RPMI7951 (cell line): ENCODE measurements at regions not wholly inside any gene's neighbourhood (a gene's known extent, or its start where the extent isn't known, plus 50 kb on each side); places are given as distances from the start of the nearest gene placed in this dataset.
A peak's percentile ranks its signal among the peaks of the same experiment; 100 is the strongest.
"Not testable (repeated sequence)": the region's sequence is repeated elsewhere in the genome, so short reads cannot be mapped to it uniquely, and the experiment has no call there.

ENCODE experiments used
- DNase-seq: peaks from one replicate; pipeline ENCODE4 v3.0.0-alpha.2; 2012; ENCODE audit warnings: low read depth

GRCh38 chrX:97858592-97858991, 974.9 kb downstream of the RPA4 start:
- no peak for DNase-seq

- peak; percentile 0 for DNase-seq
Observed at GRCh38 chrX:97860226-97860625, 976.5 kb downstream of the RPA4 start.

GRCh38 chrX:97863261-97863660, 979.6 kb downstream of the RPA4 start:
- DNase-seq: no peak

- DNase-seq: no peak
Observed at GRCh38 chrX:97867266-97867665, 983.6 kb downstream of the RPA4 start.

- peak; percentile 3 for DNase-seq
Observed at GRCh38 chrX:97876697-97877407, 993.1 kb downstream of the RPA4 start.

- no peak for DNase-seq
Observed at GRCh38 chrX:97882306-97882705, 998.6 kb downstream of the RPA4 start.

GRCh38 chrX:97895751-97896150, 1012.0 kb downstream of the RPA4 start:
- no peak for DNase-seq

DNA sequence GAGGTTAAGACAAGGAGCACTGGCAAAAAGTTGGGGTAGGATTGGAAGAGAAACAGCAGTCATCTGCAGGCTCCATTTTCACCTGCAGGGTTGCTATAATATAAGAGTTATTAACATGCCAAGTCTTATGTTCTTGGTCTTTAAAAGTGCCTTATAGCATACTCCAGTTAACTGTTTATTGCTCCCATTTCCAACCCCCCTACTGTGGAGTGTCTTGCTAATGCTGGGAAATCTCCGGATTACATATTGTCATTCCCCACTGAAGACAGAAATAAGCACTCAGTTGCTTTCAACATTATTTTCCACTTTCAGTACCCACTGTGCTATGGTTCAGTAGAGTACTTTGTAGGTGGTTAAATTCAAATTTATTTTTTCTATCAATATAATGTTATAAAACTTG, 1014.3 kb downstream of the RPA4 start:
- DNase-seq: no peak

DNA sequence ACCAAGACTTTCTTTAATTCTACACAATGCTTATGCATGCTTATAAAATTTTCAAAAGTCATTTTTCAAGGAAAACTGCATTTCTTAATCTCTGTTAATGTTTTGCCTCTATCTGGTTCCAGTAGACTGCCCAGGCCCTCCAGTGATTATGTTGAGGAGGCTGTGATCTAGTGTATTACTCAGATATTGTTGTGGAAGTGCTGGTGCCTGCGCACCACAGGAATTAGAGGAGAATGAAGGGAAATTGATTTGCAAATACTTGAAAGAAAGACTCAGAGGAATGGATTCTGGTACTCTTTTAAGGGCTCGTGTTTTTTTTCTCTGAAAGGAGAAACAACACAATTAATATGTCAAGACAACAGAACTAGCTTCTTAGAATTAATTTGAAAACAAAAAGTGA, 1015.1 kb downstream of the RPA4 start:
- DNase-seq: no peak

GRCh38 chrX:97907791-97908190, 1024.1 kb downstream of the RPA4 start:
- no peak for DNase-seq

DNA sequence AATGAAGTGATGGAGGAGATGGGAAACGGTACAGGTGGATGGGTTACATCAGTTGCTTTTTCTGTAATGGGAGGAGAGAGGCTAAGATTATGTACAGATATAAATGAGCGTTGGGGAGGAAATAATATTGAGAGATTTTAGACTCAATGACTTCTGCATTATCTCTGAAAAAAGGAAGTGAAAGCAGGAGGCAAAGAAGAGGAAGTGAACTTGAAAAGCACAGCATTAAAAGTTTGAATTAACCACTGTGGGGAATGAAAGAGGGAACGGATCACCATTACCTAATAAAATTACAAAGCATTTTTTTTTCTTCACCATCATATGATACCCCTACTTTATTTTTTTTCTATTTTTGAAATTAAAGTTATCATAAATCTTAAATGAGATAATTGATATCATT, 1025.5 kb downstream of the RPA4 start:
- DNase-seq: no peak

DNA sequence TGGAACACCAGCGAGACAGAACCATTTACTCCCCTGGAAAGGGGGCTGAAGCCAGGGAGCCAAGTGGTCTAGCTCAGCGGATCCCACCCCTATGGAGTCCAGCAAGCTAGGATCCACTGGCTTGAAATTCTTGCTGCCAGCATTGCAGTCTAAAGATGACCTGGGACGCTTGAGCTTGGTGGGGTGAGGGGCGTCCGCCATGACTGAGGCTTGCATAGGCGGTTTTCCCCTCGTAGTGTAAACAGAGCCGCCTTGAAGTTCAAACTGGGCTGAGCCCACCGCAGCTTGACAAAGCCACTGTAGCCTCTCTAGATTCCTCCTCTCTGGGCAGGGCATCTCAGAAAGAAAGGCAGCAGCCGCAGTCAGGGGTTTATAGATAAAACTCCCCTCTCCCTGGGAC, 1031.7 kb downstream of the RPA4 start:
- DNase-seq: not testable (repeated sequence)

DNA sequence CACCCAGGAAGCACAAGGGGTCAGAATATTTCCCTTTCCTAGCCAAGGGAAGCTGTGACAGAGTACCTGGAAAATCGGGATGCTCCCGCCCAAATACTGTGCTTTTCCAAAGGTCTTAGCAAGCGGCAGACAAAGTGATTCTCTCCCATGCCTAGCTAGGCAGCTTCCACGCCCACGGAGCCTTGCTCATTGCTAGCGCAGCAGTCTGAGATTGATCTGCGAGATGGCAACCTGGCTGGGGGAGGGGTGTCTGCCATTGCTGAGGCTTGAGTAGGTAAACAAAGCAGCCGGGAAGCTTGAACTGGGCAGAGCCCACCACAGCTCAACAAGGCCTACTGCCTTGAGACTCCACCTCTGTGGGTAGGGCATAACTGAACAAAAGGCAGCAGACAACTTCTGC, 1037.5 kb downstream of the RPA4 start:
- DNase-seq: not testable (repeated sequence)

DNA sequence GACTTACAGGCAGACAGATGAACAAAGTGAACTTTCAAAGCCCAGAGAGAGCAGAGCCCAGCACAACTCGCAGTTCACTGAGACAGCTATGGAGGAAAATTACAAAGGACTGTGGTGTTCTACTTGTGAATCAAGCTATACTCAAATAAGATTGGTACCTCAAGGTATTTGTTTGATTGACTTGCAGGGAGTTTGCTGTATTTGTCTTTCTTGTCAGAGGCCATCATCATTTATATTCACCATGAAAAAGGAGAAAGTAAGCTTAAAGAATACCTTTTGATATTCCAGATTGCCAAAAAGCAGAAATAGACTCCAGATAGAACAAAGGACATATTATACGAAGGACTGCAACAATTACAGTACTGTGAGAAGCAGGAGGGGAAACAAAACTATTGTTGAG, 1047.9 kb downstream of the RPA4 start:
- no peak for DNase-seq

GRCh38 chrX:97936296-97936695, 1052.6 kb downstream of the RPA4 start:
- DNase-seq: no peak

- DNase-seq: peak; percentile 0
Observed at GRCh38 chrX:97938706-97939105, 1055.0 kb downstream of the RPA4 start.

DNA sequence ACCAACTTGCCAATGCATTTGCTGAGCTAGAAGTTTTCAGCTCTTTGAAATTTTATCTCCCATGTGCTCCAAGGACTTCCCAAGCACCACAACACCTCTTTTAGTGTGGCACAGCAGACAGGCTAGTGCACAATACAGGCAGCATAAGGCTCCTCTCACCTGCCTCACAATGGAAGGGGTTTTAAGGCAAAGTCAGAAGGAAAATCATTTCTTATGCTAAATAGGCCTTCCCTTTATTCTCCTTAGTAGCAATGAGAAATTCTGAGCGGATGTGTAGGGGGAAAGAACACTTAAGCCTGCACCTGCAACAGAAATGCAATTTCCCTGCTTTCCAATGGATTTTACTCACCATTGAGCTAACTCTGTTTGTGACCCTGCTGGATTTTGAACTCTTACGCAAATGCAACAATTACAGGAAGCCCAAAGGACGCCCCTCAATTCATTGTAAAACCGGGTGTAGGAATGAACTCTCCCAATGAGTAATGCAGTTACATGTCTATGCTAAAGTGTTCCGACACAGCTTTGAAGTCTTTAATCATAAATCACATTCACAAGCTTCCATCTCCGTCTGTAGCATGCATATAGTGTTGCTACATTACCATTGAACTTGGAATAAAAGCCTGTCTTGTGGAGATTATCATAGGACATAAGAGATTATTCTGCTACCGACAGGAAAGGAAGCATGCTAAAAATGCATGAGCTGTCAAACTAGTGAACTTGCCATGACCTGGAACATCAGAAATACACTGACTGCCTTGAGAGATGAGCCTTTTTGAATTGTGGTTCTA, 1084.9 kb downstream of the RPA4 start:
- DNase-seq: no peak

GRCh38 chrX:97984641-97985040, 1100.9 kb downstream of the RPA4 start:
- DNase-seq: no peak

- DNase-seq: no peak
Observed at GRCh38 chrX:97985096-97985495, 1101.4 kb downstream of the RPA4 start.

- no peak for DNase-seq
Observed at GRCh38 chrX:97987979-97988378, 1104.3 kb downstream of the RPA4 start.

- DNase-seq: no peak
Observed at GRCh38 chrX:97995834-97996233, 1112.1 kb downstream of the RPA4 start.

DNA sequence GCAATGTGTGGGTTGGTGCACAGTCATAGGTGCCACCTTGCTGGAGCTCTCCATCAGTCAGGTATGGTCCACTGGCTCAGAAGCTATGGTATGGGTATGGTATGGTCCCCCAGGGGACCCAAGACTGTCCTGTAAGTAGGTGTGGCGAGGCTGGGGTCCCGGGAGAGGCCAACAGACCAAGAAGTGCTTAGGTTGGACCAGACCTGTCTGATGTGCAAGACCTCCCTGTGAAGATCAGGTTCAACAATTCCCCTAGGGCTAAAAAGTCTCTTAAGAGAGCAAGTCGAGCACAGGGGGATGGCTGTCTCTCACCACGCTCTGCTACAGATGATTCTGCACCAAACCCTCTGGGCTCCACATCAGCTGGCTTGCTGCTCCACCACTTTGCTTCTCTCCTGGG, 1145.0 kb downstream of the RPA4 start:
- DNase-seq: no peak

DNA sequence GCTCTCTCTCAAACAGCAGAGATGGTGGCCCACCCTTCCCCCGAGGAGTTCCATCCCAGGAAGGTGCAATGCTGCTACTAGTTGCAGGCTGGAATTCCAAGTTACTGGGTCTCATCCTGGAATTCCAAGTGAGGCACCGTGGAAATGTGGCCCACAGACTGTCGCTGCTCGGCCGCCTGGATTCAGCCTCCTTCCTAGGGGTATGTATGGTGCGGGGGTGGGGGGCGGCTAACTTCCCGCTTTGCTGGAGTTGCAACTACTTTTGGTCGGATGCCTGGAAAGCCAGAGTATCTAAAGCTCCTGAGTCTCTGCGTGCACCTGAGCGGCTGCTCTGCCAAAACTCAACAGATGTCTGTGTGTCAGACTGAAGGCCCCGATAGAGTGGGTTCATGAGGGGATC, 1146.2 kb downstream of the RPA4 start:
- DNase-seq: no peak
